ENCODE measurements at regions not wholly inside any gene's neighbourhood (a gene's known extent, or its start where the extent isn't known, plus 50 kb on each side); places are given as distances from the start of the nearest gene placed in this dataset.

DNA sequence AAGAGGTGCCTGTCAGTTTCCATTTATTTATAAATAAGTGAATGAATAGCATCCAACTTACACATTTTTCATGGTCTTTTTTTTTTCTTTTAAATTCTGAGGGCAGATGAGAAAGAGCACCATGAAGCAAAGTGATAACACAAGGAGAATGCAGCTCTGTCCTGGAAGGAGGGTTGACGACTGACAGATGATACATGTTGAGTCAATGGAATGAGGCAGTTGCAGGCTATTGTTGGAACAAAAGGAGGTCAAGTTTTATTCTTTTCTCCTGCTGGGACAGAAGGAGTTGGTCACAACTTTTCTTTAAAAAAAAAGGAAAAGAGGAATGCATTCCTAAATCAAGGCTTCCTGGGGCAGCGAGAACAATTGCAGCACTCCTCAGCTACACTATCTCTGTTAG lies 119.9 kb upstream of the PLEKHG7 start:
- no peak overlapping the region for H3K4me3 ChIP-seq (ENCODE audit: control insufficient read depth in 1 of 7, extremely low read depth in 1 of 7, insufficient read depth in 4 of 7, low read depth in 2 of 7, low read length in 6 of 7)
- POLR2A ChIA-PET = no interaction called here
- H3K27ac ChIP-seq (ENCODE audit: insufficient read depth in 1 of 2, low read depth in 1 of 2, low read length in 2 of 2, poor library complexity in 1 of 2, severe bottlenecking in 2 of 2) = no peak overlapping the region
- H3K27me3 ChIP-seq (replicated peaks in 2 of 5; ENCODE audit: control insufficient read depth in 4 of 5, insufficient read depth in 5 of 5, low read length in 4 of 5) = no peaks in the 10 kb centered on the region
- H3K36me3 ChIP-seq (ENCODE audit: control insufficient read depth in 4 of 4, insufficient read depth in 4 of 4, low read length in 3 of 4) = no peaks in the 10 kb centered on the region
- WGBS (ENCODE audit: insufficient coverage) = 100% methylated on average over 2 of the region's 2 CpGs
- no peak for DNase-seq
- H3K9me3 ChIP-seq (ENCODE audit: control extremely low read depth in 1 of 5, control insufficient read depth in 4 of 5, insufficient read depth in 2 of 5, low read depth in 1 of 5, low read length in 4 of 5) = no peaks in the 10 kb centered on the region
- CTCF ChIA-PET = no interaction called here
- no peaks in the 10 kb centered on the region for H3K4me1 ChIP-seq (ENCODE audit: control extremely low read depth in 1 of 4, control insufficient read depth in 4 of 4, insufficient read depth in 4 of 4, low read length in 3 of 4)

GRCh38 chr12:92582475-92582874 lies 120.3 kb upstream of the PLEKHG7 start:
- no peak for DNase-seq
- H3K27ac ChIP-seq (ENCODE audit: insufficient read depth in 1 of 2, low read depth in 1 of 2, low read length in 2 of 2, poor library complexity in 1 of 2, severe bottlenecking in 2 of 2) = no peak overlapping the region
- H3K36me3 ChIP-seq (ENCODE audit: control insufficient read depth in 4 of 4, insufficient read depth in 4 of 4, low read length in 3 of 4) = no peaks in the 10 kb centered on the region
- H3K4me3 ChIP-seq (ENCODE audit: control insufficient read depth in 1 of 7, extremely low read depth in 1 of 7, insufficient read depth in 4 of 7, low read depth in 2 of 7, low read length in 6 of 7) = no peak overlapping the region
- no peaks in the 10 kb centered on the region for H3K9me3 ChIP-seq (ENCODE audit: control extremely low read depth in 1 of 5, control insufficient read depth in 4 of 5, insufficient read depth in 2 of 5, low read depth in 1 of 5, low read length in 4 of 5)
- ChIA-PET POLR2A (no interaction called here), CTCF (no interaction called here)
- 94% methylated on average over 4 of the region's 4 CpGs for WGBS (ENCODE audit: insufficient coverage)
- H3K27me3 ChIP-seq (replicated peaks in 2 of 5; ENCODE audit: control insufficient read depth in 4 of 5, insufficient read depth in 5 of 5, low read length in 4 of 5) = no peaks in the 10 kb centered on the region
- no peaks in the 10 kb centered on the region for H3K4me1 ChIP-seq (ENCODE audit: control extremely low read depth in 1 of 4, control insufficient read depth in 4 of 4, insufficient read depth in 4 of 4, low read length in 3 of 4)

- H3K9me3 ChIP-seq (ENCODE audit: control extremely low read depth in 1 of 5, control insufficient read depth in 4 of 5, insufficient read depth in 2 of 5, low read depth in 1 of 5, low read length in 4 of 5) = no peaks in the 10 kb centered on the region
- DNase-seq = no peak
- no peak overlapping the region for H3K27ac ChIP-seq (ENCODE audit: insufficient read depth in 1 of 2, low read depth in 1 of 2, low read length in 2 of 2, poor library complexity in 1 of 2, severe bottlenecking in 2 of 2)
- ChIA-PET POLR2A (no interaction called here), CTCF (no interaction called here)
- WGBS (ENCODE audit: insufficient coverage) = 78% methylated on average over 1 of the region's 1 CpG
- no peaks in the 10 kb centered on the region for H3K27me3 ChIP-seq (replicated peaks in 2 of 5; ENCODE audit: control insufficient read depth in 4 of 5, insufficient read depth in 5 of 5, low read length in 4 of 5)
- H3K36me3 ChIP-seq (ENCODE audit: control insufficient read depth in 4 of 4, insufficient read depth in 4 of 4, low read length in 3 of 4) = no peaks in the 10 kb centered on the region
- no peak overlapping the region for H3K4me3 ChIP-seq (ENCODE audit: control insufficient read depth in 1 of 7, extremely low read depth in 1 of 7, insufficient read depth in 4 of 7, low read depth in 2 of 7, low read length in 6 of 7)
- H3K4me1 ChIP-seq (ENCODE audit: control extremely low read depth in 1 of 4, control insufficient read depth in 4 of 4, insufficient read depth in 4 of 4, low read length in 3 of 4) = no peaks in the 10 kb centered on the region
These were observed 121.2 kb upstream of the PLEKHG7 start for GRCh38 chr12:92581604-92582003.

- POLR2A ChIA-PET = no interaction called here
- no peak for DNase-seq
- Histone ChIP-seq H3K4me3 (ENCODE audit: control insufficient read depth in 1 of 7, extremely low read depth in 1 of 7, insufficient read depth in 4 of 7, low read depth in 2 of 7, low read length in 6 of 7) (no peak overlapping the region), H3K9me3 (ENCODE audit: control extremely low read depth in 1 of 5, control insufficient read depth in 4 of 5, insufficient read depth in 2 of 5, low read depth in 1 of 5, low read length in 4 of 5) (no peaks in the 10 kb centered on the region), H3K36me3 (ENCODE audit: control insufficient read depth in 4 of 4, insufficient read depth in 4 of 4, low read length in 3 of 4) (no peaks in the 10 kb centered on the region), H3K4me1 (ENCODE audit: control extremely low read depth in 1 of 4, control insufficient read depth in 4 of 4, insufficient read depth in 4 of 4, low read length in 3 of 4) (peaks cover 0 to 3% (median 1%) of the 10 kb centered on the region in 4 experiments), H3K27me3 (replicated peaks in 2 of 5; ENCODE audit: control insufficient read depth in 4 of 5, insufficient read depth in 5 of 5, low read length in 4 of 5) (no peaks in the 10 kb centered on the region), H3K27ac (ENCODE audit: insufficient read depth in 1 of 2, low read depth in 1 of 2, low read length in 2 of 2, poor library complexity in 1 of 2, severe bottlenecking in 2 of 2) (no peak overlapping the region)
- WGBS (ENCODE audit: insufficient coverage) = 97% methylated on average over 6 of the region's 6 CpGs
- CTCF ChIA-PET = interaction anchor here (1.0 kb wide), 1 partner anchor 1194 kb away, joined by 3 read pairs; no protein-coding TSS in a partner anchor
These were observed 127.7 kb upstream of the PLEKHG7 start for GRCh38 chr12:92574911-92575570.

- Histone ChIP-seq H3K4me1 (ENCODE audit: control extremely low read depth in 1 of 4, control insufficient read depth in 4 of 4, insufficient read depth in 4 of 4, low read length in 3 of 4) (peaks cover 0 to 3% (median 1%) of the 10 kb centered on the region in 4 experiments), H3K27ac (ENCODE audit: insufficient read depth in 1 of 2, low read depth in 1 of 2, low read length in 2 of 2, poor library complexity in 1 of 2, severe bottlenecking in 2 of 2) (no peak overlapping the region), H3K36me3 (ENCODE audit: control insufficient read depth in 4 of 4, insufficient read depth in 4 of 4, low read length in 3 of 4) (no peaks in the 10 kb centered on the region), H3K4me3 (ENCODE audit: control insufficient read depth in 1 of 7, extremely low read depth in 1 of 7, insufficient read depth in 4 of 7, low read depth in 2 of 7, low read length in 6 of 7) (no peak overlapping the region), H3K27me3 (replicated peaks in 2 of 5; ENCODE audit: control insufficient read depth in 4 of 5, insufficient read depth in 5 of 5, low read length in 4 of 5) (no peaks in the 10 kb centered on the region), H3K9me3 (ENCODE audit: control extremely low read depth in 1 of 5, control insufficient read depth in 4 of 5, insufficient read depth in 2 of 5, low read depth in 1 of 5, low read length in 4 of 5) (no peaks in the 10 kb centered on the region)
- peak in 1 of 3 donors; percentile 25 for DNase-seq
- WGBS (ENCODE audit: insufficient coverage) = 87% methylated on average over 6 of the region's 8 CpGs
- POLR2A ChIA-PET = no interaction called here
- CTCF ChIA-PET = interaction anchor here (0.8 to 6.3 kb wide), 2 partner anchors 71 to 1200 kb away, joined by 3 to 53 read pairs; no protein-coding TSS in a partner anchor
These were observed 128.6 kb upstream of the PLEKHG7 start for GRCh38 chr12:92574051-92574783.

DNA sequence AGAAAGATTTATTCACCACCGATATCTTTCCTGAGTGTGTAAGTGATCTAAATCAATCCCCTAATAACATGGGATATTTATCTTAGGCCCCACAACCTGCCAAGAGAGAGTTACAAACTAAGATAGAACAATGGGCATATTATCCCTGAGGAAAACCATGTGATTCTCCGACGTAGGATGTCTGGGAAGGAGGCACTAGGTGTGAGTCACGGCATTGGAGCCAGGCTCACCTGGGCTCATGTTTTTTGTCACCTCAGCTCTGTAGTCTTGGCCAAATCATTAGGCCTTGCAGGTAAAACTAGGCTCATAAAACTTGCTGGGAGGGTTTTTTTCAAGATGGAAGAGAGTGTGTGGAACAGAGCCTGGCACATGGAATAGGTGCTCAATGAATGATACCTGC lies 129.7 kb upstream of the PLEKHG7 start:
- Histone ChIP-seq H3K36me3 (ENCODE audit: control insufficient read depth in 4 of 4, insufficient read depth in 4 of 4, low read length in 3 of 4) (no peaks in the 10 kb centered on the region), H3K27me3 (replicated peaks in 2 of 5; ENCODE audit: control insufficient read depth in 4 of 5, insufficient read depth in 5 of 5, low read length in 4 of 5) (no peaks in the 10 kb centered on the region), H3K4me3 (ENCODE audit: control insufficient read depth in 1 of 7, extremely low read depth in 1 of 7, insufficient read depth in 4 of 7, low read depth in 2 of 7, low read length in 6 of 7) (no peak overlapping the region), H3K27ac (ENCODE audit: insufficient read depth in 1 of 2, low read depth in 1 of 2, low read length in 2 of 2, poor library complexity in 1 of 2, severe bottlenecking in 2 of 2) (no peak overlapping the region), H3K4me1 (ENCODE audit: control extremely low read depth in 1 of 4, control insufficient read depth in 4 of 4, insufficient read depth in 4 of 4, low read length in 3 of 4) (peaks cover 0 to 3% (median 1%) of the 10 kb centered on the region in 4 experiments), H3K9me3 (ENCODE audit: control extremely low read depth in 1 of 5, control insufficient read depth in 4 of 5, insufficient read depth in 2 of 5, low read depth in 1 of 5, low read length in 4 of 5) (no peaks in the 10 kb centered on the region)
- ChIA-PET POLR2A (no interaction called here), CTCF (interaction anchor here (0.6 to 6.3 kb wide), 4 partner anchors 70 to 762 kb away, joined by 3 to 53 read pairs (median 14); no protein-coding TSS in a partner anchor)
- no peak for DNase-seq
- 93% methylated on average over 4 of the region's 4 CpGs for WGBS (ENCODE audit: insufficient coverage)

DNA sequence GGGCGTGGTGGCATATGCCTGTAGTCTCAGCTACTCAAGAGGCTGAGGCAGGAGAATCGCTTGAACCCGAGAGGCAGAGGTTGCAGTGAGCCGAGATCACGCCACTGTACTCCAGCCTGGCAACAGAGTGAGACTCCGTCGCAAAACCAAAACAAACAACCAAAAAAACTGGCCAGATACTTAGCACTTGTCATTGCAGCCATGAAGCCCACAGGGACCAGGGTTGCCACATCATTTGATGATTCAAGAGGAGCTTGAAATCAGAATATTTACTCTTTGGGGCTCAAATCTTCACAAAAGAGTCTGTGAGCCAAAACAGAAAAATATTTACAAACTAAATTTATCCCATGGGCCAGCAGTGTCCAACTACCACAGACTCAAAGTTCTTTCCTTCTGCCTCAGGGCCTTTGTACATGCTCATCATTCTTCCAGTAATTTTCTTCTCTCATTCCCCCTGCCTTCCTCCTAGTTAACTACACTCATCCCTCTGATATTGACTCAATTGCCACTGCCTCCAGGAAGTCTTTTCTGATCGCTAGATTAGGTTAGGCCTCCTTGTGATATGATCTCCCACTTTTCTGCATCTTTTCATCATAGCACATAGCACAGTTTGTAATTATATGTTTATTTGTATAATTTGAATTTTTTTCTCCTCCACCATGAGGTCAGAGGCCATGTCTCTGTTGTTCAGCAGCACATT lies 130.8 kb upstream of the PLEKHG7 start:
- POLR2A ChIA-PET = no interaction called here
- WGBS (ENCODE audit: insufficient coverage) = 100% methylated on average over 5 of the region's 8 CpGs

More for the DNA sequence above, 130.8 kb upstream of the PLEKHG7 start:
- H3K9me3 ChIP-seq (ENCODE audit: control extremely low read depth in 1 of 5, control insufficient read depth in 4 of 5, insufficient read depth in 2 of 5, low read depth in 1 of 5, low read length in 4 of 5) = no peaks in the 10 kb centered on the region
- no peak overlapping the region for H3K4me3 ChIP-seq (ENCODE audit: control insufficient read depth in 1 of 7, extremely low read depth in 1 of 7, insufficient read depth in 4 of 7, low read depth in 2 of 7, low read length in 6 of 7)
- no peak for DNase-seq
- H3K27me3 ChIP-seq (replicated peaks in 2 of 5; ENCODE audit: control insufficient read depth in 4 of 5, insufficient read depth in 5 of 5, low read length in 4 of 5) = no peaks in the 10 kb centered on the region
- no peak overlapping the region for H3K27ac ChIP-seq (ENCODE audit: insufficient read depth in 1 of 2, low read depth in 1 of 2, low read length in 2 of 2, poor library complexity in 1 of 2, severe bottlenecking in 2 of 2)
- no peaks in the 10 kb centered on the region for H3K36me3 ChIP-seq (ENCODE audit: control insufficient read depth in 4 of 4, insufficient read depth in 4 of 4, low read length in 3 of 4)
- H3K4me1 ChIP-seq (ENCODE audit: control extremely low read depth in 1 of 4, control insufficient read depth in 4 of 4, insufficient read depth in 4 of 4, low read length in 3 of 4) = peaks cover 0 to 3% (median 1%) of the 10 kb centered on the region in 4 experiments
- CTCF ChIA-PET = interaction anchor here (0.6 to 6.3 kb wide), 9 partner anchors 24 to 1190 kb away, joined by 3 to 53 read pairs (median 4); no protein-coding TSS in a partner anchor
